Astrocyte (in vitro differentiated cells and primary cell): ENCODE measurements at regions not wholly inside any gene's neighbourhood (a gene's known extent, or its start where the extent isn't known, plus 50 kb on each side); places are given as distances from the start of the nearest gene placed in this dataset.

ENCODE experiments used
- DNase-seq: peaks from one replicate; pipeline ENCODE4 v3.0.0-alpha.2; 2010; ENCODE audit warnings: low read depth
- FAIRE-seq: peaks from 2 replicates; lab custom pipeline; 2011; peaks lifted over from hg19 to GRCh38; lab: Jason Lieb, UNC
- H2AFZ ChIP-seq: 2 replicates; pipeline ENCODE4 v1.6.0; 2012; ENCODE audit warnings: low read depth, low read length, inconsistent platforms
- H3K27ac ChIP-seq: 2 replicates; pipeline ENCODE4 v1.5.1; 2011; ENCODE audit warnings: low read depth, low read length, inconsistent platforms
- H3K27me3 ChIP-seq: 2 replicates; pipeline ENCODE4 v1.6.0; 2011; ENCODE audit warnings: low read length, inconsistent platforms; ENCODE audit not compliant: insufficient read depth
- H3K36me3 ChIP-seq: 2 replicates; pipeline ENCODE4 v1.5.1; 2011; ENCODE audit warnings: low read length, inconsistent platforms; ENCODE audit not compliant: insufficient read depth
- H3K4me1 ChIP-seq: 2 replicates; pipeline ENCODE4 v1.5.1; 2011; ENCODE audit warnings: low read length, inconsistent platforms; ENCODE audit not compliant: insufficient read depth
- H3K4me2 ChIP-seq: 2 replicates; pipeline ENCODE4 v1.6.0; 2012; ENCODE audit warnings: low read length, inconsistent platforms
- H3K4me3 ChIP-seq: 2 replicates; pipeline ENCODE4 v1.5.1; 2011; ENCODE audit warnings: low read depth, mild to moderate bottlenecking, low read length, inconsistent platforms; ENCODE audit not compliant: insufficient read depth
- H3K79me2 ChIP-seq: 2 replicates; pipeline ENCODE4 v1.6.0; 2012; ENCODE audit warnings: mild to moderate bottlenecking, low read length, inconsistent platforms; ENCODE audit not compliant: insufficient read depth
- H3K9ac ChIP-seq: 2 replicates; pipeline ENCODE4 v1.6.0; 2012; ENCODE audit warnings: mild to moderate bottlenecking, low read length, inconsistent platforms
- H3K9me3 ChIP-seq: 2 replicates; pipeline ENCODE4 v1.5.1; 2012; ENCODE audit warnings: low read depth, mild to moderate bottlenecking, low read length, inconsistent platforms; ENCODE audit not compliant: insufficient read depth
- H4K20me1 ChIP-seq: 2 replicates; pipeline ENCODE4 v1.6.0; 2012; ENCODE audit warnings: low read length, inconsistent platforms; ENCODE audit not compliant: insufficient read depth
- H3K27ac Mint-ChIP-seq: one replicate; pipeline ENCODE4 v1.8.0; 2021; ENCODE audit warnings: mild to moderate bottlenecking, mixed read lengths; ENCODE audit not compliant: unreplicated experiment
- H3K27me3 Mint-ChIP-seq: one replicate; pipeline ENCODE4 v1.8.0; 2021; ENCODE audit warnings: low read depth, mixed read lengths; ENCODE audit not compliant: unreplicated experiment
- H3K36me3 Mint-ChIP-seq: one replicate; pipeline ENCODE4 v1.8.0; 2021; ENCODE audit warnings: low read depth, mixed read lengths; ENCODE audit not compliant: unreplicated experiment
- H3K4me1 Mint-ChIP-seq: one replicate; pipeline ENCODE4 v1.8.0; 2021; ENCODE audit warnings: low read depth, mixed read lengths; ENCODE audit not compliant: unreplicated experiment
- H3K4me3 Mint-ChIP-seq: one replicate; pipeline ENCODE4 v1.8.0; 2021; ENCODE audit warnings: mild to moderate bottlenecking, moderate library complexity, mixed read lengths; ENCODE audit not compliant: unreplicated experiment
- H3K9me3 Mint-ChIP-seq: one replicate; pipeline ENCODE4 v1.8.0; 2021; ENCODE audit warnings: mild to moderate bottlenecking, mixed read lengths; ENCODE audit not compliant: unreplicated experiment
- CTCF ChIP-seq: IDR thresholded peaks from 2 replicates; pipeline ENCODE4 v1.5.1; 2011; ENCODE audit warnings: low read depth, mild to moderate bottlenecking, inconsistent platforms, low read length, moderate library complexity; ENCODE audit not compliant: insufficient read depth
- EZH2 ChIP-seq: IDR thresholded peaks from 2 replicates; pipeline ENCODE4 v1.6.1; 2012; ENCODE audit warnings: mild to moderate bottlenecking, low read length, inconsistent platforms; ENCODE audit not compliant: insufficient read depth

- no peaks in the 10 kb centered on the region for H3K36me3 ChIP-seq
- no peak overlapping the region for H3K9ac ChIP-seq
- H3K27me3 Mint-ChIP-seq = no peaks in the 10 kb centered on the region
- TF ChIP-seq EZH2 (no peak), CTCF (no peak)
- peaks cover 5% of the 10 kb centered on the region for H3K4me1 ChIP-seq
- H3K27ac ChIP-seq = no peak overlapping the region
- no peaks in the 10 kb centered on the region for H3K27me3 ChIP-seq
- no peaks in the 10 kb centered on the region for H3K79me2 ChIP-seq
- H3K4me3 Mint-ChIP-seq = no peak overlapping the region
- H3K9me3 Mint-ChIP-seq = peaks cover 2% of the 10 kb centered on the region
- peaks cover 2% of the 10 kb centered on the region for H3K4me1 Mint-ChIP-seq
- peaks cover 5% of the 10 kb centered on the region for H3K9me3 ChIP-seq
- H3K36me3 Mint-ChIP-seq = no peaks in the 10 kb centered on the region
- no peak overlapping the region for H3K27ac Mint-ChIP-seq
- no peak overlapping the region for H3K4me3 ChIP-seq
- H2AFZ ChIP-seq = no peak overlapping the region
- H3K4me2 ChIP-seq = no peak overlapping the region
- H4K20me1 ChIP-seq = no peaks in the 10 kb centered on the region
- DNase-seq (no peak), FAIRE-seq (no peak)
Observed at GRCh38 chr2:153420394-153420793, 58.2 kb downstream of the RPRM start.

- no peaks in the 10 kb centered on the region for H3K36me3 ChIP-seq
- no peak overlapping the region for H3K9ac ChIP-seq
- no peak for FAIRE-seq
- no peak overlapping the region for H2AFZ ChIP-seq
- H3K4me1 Mint-ChIP-seq = peaks cover 2% of the 10 kb centered on the region
- no peak overlapping the region for H3K27ac ChIP-seq
- TF ChIP-seq EZH2 = no peak
- no peak for TF ChIP-seq CTCF
- no peak for DNase-seq
- no peak overlapping the region for H3K4me2 ChIP-seq
- peaks cover 5% of the 10 kb centered on the region for H3K4me1 ChIP-seq
- H3K36me3 Mint-ChIP-seq = no peaks in the 10 kb centered on the region
- H3K9me3 ChIP-seq = peaks cover 5% of the 10 kb centered on the region
- no peak overlapping the region for H3K4me3 Mint-ChIP-seq
- H3K27ac Mint-ChIP-seq = no peak overlapping the region
- no peaks in the 10 kb centered on the region for H3K79me2 ChIP-seq
- H3K9me3 Mint-ChIP-seq = peaks cover 2% of the 10 kb centered on the region
- H3K27me3 Mint-ChIP-seq = peaks cover 4% of the 10 kb centered on the region
- H3K27me3 ChIP-seq = no peaks in the 10 kb centered on the region
- H4K20me1 ChIP-seq = no peaks in the 10 kb centered on the region
- H3K4me3 ChIP-seq = no peak overlapping the region
Observed at GRCh38 chr2:153417077-153417476, 61.5 kb downstream of the RPRM start.

- TF ChIP-seq CTCF (no peak), EZH2 (no peak)
- DNase-seq (peak; percentile 12), FAIRE-seq (no peak)
- H3K27me3 Mint-ChIP-seq = peaks cover 4% of the 10 kb centered on the region
- H4K20me1 ChIP-seq = no peaks in the 10 kb centered on the region
- no peak overlapping the region for H3K9ac ChIP-seq
- H3K36me3 Mint-ChIP-seq = no peaks in the 10 kb centered on the region
- H3K27ac ChIP-seq = no peak overlapping the region
- H3K36me3 ChIP-seq = no peaks in the 10 kb centered on the region
- H3K79me2 ChIP-seq = no peaks in the 10 kb centered on the region
- no peak overlapping the region for H3K4me3 Mint-ChIP-seq
- H2AFZ ChIP-seq = no peak overlapping the region
- H3K27ac Mint-ChIP-seq = no peak overlapping the region
- no peaks in the 10 kb centered on the region for H3K27me3 ChIP-seq
- no peak overlapping the region for H3K4me3 ChIP-seq
- H3K9me3 ChIP-seq = peaks cover 5% of the 10 kb centered on the region
- peaks cover 2% of the 10 kb centered on the region for H3K4me1 Mint-ChIP-seq
- peaks cover 2% of the 10 kb centered on the region for H3K9me3 Mint-ChIP-seq
- H3K4me1 ChIP-seq = peaks cover 5% of the 10 kb centered on the region
- no peak overlapping the region for H3K4me2 ChIP-seq
Observed at GRCh38 chr2:153416071-153416470, 62.5 kb downstream of the RPRM start.
